HG02678 (cell line): ENCODE measurements at regions not wholly inside any gene's neighbourhood (a gene's known extent, or its start where the extent isn't known, plus 50 kb on each side); places are given as distances from the start of the nearest gene placed in this dataset.

Experiments used
- ATAC-seq: cut with Tn5 transposase; IDR thresholded peaks from one replicate; pipeline ENCODE4 v1.9.1; 2021; ENCODE audit warnings: mild to moderate bottlenecking, moderate library complexity; ENCODE audit not compliant: unreplicated experiment

GRCh38 chr18:40624959-40625358 is 1330.1 kb upstream of the PIK3C3 start:
- ATAC-seq: no peak

GRCh38 chr18:40613721-40614120 is 1341.3 kb upstream of the PIK3C3 start:
- no peak for ATAC-seq

DNA sequence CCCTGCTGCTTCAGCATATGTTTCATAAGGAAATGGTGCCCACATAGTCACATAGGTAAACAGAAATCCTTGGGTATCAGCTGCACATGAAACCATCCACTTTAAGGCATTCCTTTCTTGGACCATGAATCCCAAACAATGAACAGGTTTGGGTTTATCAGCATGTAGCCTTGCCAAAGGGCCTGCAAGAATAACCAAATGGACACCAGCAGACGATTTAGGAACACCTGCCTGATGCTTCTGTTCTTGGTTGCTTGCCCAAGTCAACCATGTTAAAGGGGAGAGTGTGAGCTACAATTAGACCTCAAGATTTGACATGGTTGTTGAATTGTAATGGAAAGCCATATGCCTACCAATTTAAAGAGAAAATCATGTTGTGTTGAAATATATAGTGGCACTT is 1342.7 kb upstream of the PIK3C3 start:
- no peak for ATAC-seq

- no peak for ATAC-seq
Measured at GRCh38 chr18:40608226-40608625, 1346.8 kb upstream of the PIK3C3 start.

DNA sequence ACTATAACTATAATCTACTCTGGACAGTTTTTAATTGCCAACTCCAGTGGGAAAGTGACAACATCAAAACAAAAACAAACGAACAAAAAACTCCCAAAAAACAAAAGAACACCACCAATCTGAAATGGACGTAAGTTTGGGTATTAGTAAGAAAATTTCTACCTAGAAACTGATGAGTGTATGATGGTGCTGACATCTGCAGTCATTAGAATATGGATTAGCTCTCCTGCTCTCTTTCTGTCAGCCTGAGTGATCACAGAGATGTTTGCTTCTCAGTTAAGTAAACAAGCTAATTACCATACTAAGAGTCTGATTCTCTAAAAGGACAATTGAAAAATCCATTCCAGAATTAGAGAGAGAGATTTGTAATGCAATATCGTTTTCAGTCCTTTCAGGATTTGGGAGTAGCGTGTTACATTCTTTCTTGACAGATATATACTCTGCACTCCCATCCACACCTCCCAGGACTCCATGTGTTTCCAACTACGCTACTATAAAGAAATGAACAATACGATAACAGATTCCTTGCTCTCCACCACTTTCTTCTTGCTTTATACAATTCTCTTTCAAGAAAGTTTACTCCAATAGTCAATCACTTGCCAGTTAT is 1347.4 kb upstream of the PIK3C3 start:
- no peak for ATAC-seq

DNA sequence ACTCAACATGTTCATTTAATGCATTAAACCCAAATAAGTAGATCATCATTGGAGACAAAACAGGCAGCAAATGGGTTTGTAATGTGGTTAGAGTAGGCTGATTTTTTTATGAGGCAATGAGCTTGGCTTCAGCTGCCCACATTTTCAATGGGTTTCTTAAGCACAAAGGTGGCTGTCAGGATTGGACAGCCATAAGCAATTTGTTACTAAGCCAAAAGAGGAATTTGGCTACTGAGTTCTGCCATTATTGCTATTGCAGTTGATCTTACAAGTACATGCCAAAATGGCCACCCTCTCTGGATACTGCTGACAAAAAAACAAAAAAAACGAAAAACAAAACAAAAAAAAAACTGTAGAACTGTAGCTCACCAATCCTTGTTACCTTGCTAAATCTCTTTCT is 1348.0 kb upstream of the PIK3C3 start:
- ATAC-seq: no peak

GRCh38 chr18:40583671-40584070 is 1371.4 kb upstream of the PIK3C3 start:
- ATAC-seq: no peak

DNA sequence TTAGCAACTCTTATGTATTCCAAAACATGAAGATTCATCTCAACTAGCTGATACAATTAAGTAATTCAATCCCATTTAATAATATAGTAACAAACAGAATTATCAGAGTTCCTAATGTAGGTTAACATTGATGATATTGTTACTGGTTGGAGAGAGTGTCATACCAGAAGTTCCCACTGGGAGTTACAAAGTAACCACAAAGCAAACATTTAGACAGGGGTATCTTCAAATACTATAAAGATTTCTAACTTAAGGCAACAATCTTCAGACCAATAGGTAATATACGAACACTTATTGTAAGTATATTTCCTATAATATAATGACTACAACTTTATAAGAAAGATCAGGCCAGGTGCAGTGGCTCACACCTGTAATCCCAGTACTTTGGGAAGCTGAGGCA is 1372.9 kb upstream of the PIK3C3 start:
- no peak for ATAC-seq

- no peak for ATAC-seq
Measured at GRCh38 chr18:40577981-40578365, 1377.1 kb upstream of the PIK3C3 start.

DNA sequence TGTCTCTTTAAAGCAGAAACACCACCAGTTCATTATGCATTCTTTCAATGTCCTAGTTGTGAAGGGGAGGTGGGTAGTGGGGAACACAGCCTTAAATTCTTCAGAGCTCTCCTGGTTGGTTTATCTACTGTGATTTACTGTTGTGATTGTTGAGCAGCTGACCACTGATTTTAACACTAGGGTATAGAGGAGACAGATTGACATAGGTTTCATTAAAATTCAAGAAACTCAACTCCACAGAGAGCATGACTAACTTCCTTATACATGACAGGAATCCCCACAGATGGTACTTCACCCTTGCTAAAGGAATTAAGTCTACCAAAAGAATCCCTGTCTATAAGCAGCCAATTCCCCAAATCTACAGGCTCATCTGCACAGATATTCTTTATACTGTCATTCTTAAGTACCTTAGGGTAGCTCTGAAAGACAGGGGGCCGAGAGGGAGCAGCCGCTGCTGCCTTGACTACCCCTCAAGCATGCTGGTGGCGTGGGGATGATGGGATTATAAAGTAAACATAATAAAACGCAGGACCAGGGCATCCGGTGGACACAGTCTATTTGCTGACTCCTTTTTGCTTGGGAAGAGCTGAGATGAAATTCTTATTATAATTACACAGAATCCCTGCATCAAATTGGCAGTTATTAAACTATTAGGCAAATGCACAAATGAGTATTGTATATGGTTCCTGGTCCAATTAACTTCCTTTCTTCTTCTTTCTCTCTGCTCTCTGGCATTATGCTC is 1377.6 kb upstream of the PIK3C3 start:
- no peak for ATAC-seq

DNA sequence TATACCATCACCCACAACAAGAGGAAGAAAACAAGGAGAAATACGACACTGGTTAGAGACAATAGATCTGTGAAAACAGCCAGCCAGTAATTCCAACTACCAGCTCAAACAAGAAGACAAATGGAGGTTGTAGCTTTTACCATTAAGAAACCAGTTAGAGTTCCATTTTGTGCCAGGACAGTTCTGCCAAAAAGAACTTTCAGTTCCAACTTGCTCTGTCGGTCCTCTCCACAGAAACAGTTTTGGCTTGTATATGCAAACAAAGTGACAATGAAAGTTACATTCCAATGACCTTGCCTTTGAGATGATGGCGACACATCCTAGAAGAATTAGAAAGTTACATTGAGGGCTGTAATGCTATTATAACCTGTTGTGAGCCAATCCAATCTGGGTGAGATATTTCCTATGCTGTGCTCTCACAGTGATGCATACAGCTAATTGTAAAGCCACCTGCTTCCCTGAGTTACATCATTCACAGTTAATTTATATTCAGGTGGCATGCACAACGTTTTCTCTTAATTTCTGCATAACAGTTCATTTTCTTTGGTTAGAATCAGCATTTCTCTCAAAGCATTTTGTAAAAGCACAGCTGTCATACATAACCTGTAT is 1378.4 kb upstream of the PIK3C3 start:
- ATAC-seq: no peak

- no peak for ATAC-seq
Measured at GRCh38 chr18:40570615-40571014, 1384.4 kb upstream of the PIK3C3 start.

GRCh38 chr18:40569605-40570004 is 1385.4 kb upstream of the PIK3C3 start:
- no peak for ATAC-seq

DNA sequence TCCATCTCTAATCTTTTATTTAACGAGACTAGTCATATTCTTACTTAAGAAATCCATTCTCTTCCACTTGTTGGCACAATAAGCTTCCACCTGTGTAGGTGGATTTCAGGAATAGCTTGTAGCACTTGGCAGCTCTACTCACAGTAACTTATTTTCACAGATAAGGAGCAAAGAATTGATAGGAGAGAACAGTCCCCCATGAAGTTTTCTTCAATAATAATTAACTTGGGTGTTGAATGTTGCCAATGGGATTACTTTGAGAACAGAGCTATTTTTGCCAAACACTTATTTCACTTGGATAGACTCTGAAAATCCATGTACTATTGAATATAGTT is 1388.6 kb upstream of the PIK3C3 start:
- ATAC-seq: no peak

- ATAC-seq: no peak
Measured at GRCh38 chr18:40565805-40566509, 1389.1 kb upstream of the PIK3C3 start.

DNA sequence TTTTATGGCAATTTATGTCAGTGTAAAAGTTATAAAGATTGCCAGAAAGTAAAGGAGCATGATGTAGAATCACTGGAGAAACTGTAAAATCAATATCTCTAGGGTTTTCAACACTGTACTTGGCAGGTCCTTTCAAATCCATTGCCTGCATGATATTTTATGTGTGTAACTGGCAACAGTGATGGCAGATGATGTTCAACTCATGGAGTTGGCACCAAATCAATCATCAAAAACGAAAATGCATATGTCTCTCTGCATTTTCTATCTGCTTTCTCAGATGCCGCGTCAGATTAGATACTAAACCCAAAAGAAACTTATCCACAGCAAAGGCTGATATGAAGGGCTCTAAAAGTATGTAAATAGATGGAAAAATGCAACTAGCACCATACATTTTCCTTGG is 1395.5 kb upstream of the PIK3C3 start:
- ATAC-seq: no peak

GRCh38 chr18:40558706-40559392 is 1396.2 kb upstream of the PIK3C3 start:
- ATAC-seq: no peak

DNA sequence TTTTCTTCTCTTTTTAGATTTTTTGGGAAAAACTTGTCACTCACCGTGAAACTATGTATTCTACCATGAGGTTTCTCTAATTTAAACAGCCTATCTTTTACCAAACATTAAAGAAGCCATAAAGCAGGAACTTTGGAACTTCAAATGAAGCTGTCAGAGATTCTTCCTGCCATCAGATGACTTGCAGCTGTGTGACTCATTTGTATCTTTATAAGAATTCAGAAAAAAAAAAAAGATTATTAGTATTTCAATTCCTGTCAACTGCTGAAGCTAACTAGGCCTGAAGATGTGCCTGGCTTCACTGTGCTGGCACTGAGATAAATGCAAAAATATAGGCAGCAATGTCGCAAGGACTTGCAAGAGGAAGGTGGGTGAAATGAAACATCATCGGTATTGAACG is 1399.1 kb upstream of the PIK3C3 start:
- ATAC-seq: no peak

GRCh38 chr18:40553029-40553428 is 1402.0 kb upstream of the PIK3C3 start:
- ATAC-seq: no peak

DNA sequence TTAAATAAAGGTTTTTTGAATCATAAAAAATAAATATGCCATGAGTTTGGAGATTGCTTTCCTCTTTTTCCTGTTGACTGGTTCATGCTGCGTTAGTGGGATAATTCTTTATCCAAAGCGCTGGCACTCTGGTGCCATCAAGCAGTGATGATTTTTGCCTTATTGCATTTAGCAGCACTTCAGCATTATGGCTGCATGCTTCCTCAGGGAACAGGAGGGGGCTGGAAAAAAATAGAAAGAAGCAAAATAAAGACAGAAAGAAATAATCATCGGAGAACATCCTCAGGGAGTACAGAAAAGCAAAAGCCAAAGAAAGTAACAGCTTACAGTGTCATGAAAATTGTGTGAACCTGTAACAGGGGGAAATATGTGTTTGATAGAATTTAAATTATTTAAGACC is 1408.2 kb upstream of the PIK3C3 start:
- ATAC-seq: no peak

DNA sequence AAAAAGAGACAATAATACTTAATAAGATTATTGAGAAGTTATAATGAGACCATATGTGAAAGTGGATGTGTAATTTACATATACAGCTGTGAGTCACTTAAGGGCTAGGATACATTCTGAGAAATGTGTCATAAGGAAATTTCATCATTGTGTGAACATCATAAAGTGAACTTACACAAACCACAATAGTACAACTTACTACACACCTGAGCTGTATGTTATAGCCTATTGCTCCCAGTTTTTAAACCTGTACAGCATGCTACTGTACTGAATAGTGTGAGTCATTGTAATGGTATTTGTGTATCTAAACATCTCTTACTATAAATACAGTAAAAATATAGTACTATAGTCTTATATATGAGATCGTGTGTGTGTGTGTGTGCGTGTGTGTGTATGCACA is 1420.3 kb upstream of the PIK3C3 start:
- ATAC-seq: no peak
